NCI-H345 (cell line): ENCODE measurements at regions not wholly inside any gene's neighbourhood (a gene's known extent, or its start where the extent isn't known, plus 50 kb on each side); places are given as distances from the start of the nearest gene placed in this dataset.
"Not testable (repeated sequence)": the region's sequence is repeated elsewhere in the genome, so short reads cannot be mapped to it uniquely, and the experiment has no call there.

Experiments
- DNase-seq: peaks from one replicate; lab custom pipeline; 2025; lab: John Stamatoyannopoulos, UW

GRCh38 chr21:15669247-15669646, 60.5 kb upstream of the USP25 start:
- no peak for DNase-seq

DNA sequence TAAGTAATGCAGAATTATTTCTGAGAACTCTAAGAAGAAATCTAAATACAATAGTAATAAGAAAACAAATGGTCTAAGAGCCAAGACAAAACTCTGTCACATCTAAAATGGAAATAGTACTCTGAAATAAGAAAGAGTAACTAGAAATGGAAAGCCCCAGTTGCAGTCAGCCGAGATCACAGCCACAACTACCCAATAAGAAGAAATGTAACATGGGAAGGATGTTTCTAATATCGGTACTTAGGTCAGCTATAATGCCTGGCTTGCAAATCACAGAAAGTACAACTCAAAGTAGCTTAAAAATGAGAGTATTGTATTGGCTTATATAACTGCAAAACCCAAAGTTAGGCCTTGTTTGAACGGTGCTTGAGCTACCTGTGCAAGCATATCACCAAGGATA, 58.6 kb upstream of the USP25 start:
- DNase-seq = no peak

GRCh38 chr21:15672578-15672977, 57.2 kb upstream of the USP25 start:
- not testable (repeated sequence) for DNase-seq

DNA sequence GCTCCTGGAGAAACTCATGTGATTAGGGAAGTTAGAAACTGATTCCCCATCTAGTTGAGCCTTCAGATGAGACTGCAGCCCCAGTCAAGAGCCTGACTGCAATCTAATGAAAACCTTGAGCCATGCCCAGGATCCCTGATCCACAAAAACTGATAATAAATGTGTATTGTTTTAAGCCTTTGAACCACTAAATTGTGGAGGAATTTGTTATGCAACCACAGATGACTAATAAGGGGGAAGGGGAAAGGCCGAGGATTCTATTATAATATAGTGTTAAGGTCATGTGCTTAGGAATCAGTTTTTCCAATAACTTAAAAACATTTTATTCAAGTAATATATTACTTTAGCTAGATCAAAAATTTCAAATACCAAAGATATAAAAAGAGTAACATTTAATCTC, 52.8 kb upstream of the USP25 start:
- no peak for DNase-seq

- no peak for DNase-seq
Observed at GRCh38 chr21:15679630-15680029, 50.2 kb upstream of the USP25 start.
